OCI-LY1 (cell line): ENCODE measurements at regions not wholly inside any gene's neighbourhood (a gene's known extent, or its start where the extent isn't known, plus 50 kb on each side); places are given as distances from the start of the nearest gene placed in this dataset.

ENCODE experiments used
- EZH2 ChIP-seq: fragments of 200-600 bp; sonication (generic), shearing (Covaris generic); IDR thresholded peaks from 2 replicates; pipeline ENCODE4 v1.8.0; 2017; ENCODE audit warnings: borderline replicate concordance, mixed run types, mild to moderate bottlenecking, antibody characterized with exemption, low read length, moderate library complexity, mixed read lengths
- TF ChIP-seq, protein P1 (sequence below): fragments of 200-600 bp; sonication (generic), shearing (Covaris generic); IDR thresholded peaks from 2 replicates; pipeline ENCODE4 v1.5.1; 2017; ENCODE audit warnings: mild to moderate bottlenecking, antibody characterized with exemption, low read length, moderate library complexity, mixed read lengths

DNA sequence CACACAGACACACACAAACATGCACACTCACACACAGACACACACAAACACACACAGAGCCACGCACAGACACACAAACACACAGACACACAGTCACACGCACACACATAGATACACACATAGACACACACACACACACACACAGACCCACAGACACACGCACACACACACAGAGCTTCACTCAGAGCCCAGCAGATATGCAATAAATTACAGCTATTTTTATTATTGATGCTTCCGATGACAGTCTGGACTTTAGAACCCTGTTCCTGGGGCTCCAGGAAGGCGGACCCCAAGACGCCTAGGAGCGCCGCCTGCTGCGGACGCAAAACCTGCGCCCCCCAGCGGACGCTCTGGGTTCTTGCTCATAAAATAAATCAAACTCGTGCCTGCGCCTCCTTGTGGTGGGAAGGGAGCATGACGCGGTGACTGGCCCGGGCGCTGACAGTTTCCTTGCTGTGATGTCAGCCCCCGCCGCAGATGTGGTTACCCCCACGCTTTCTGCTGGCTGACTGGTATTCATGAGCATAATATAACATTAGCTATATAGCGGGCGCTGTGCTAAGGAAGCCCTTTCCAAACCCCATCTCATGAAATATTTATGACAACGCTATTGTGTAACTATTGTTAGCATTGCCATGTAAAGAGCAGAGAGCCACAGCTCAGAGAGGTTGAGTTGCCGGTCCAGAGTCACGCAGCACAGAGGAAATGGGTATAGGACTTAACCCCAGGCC lies 64.4 kb upstream of the TM9SF2 start:
- TF ChIP-seq, protein P1, sequence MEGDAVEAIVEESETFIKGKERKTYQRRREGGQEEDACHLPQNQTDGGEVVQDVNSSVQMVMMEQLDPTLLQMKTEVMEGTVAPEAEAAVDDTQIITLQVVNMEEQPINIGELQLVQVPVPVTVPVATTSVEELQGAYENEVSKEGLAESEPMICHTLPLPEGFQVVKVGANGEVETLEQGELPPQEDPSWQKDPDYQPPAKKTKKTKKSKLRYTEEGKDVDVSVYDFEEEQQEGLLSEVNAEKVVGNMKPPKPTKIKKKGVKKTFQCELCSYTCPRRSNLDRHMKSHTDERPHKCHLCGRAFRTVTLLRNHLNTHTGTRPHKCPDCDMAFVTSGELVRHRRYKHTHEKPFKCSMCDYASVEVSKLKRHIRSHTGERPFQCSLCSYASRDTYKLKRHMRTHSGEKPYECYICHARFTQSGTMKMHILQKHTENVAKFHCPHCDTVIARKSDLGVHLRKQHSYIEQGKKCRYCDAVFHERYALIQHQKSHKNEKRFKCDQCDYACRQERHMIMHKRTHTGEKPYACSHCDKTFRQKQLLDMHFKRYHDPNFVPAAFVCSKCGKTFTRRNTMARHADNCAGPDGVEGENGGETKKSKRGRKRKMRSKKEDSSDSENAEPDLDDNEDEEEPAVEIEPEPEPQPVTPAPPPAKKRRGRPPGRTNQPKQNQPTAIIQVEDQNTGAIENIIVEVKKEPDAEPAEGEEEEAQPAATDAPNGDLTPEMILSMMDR = peak; percentile 100
- TF ChIP-seq EZH2 = no peak
